GM18873 (cell line): ENCODE measurements at regions not wholly inside any gene's neighbourhood (a gene's known extent, or its start where the extent isn't known, plus 50 kb on each side); places are given as distances from the start of the nearest gene placed in this dataset.

Experiments used
- ATAC-seq: cut with Tn5 transposase; IDR thresholded peaks from one replicate; pipeline ENCODE4 v1.9.1; 2021; ENCODE audit warnings: mild to moderate bottlenecking, moderate library complexity, moderate number of reproducible peaks; ENCODE audit not compliant: unreplicated experiment, low FRiP score

GRCh38 chr7:156090988-156091387, 278.7 kb upstream of the SHH start:
- ATAC-seq, result no peak

GRCh38 chr7:156089222-156089621, 277.0 kb upstream of the SHH start:
- no peak for ATAC-seq

GRCh38 chr7:156088115-156088514, 275.9 kb upstream of the SHH start:
- ATAC-seq, result no peak

GRCh38 chr7:156082048-156083040, 270.1 kb upstream of the SHH start:
- ATAC-seq, result no peak

- ATAC-seq, result no peak
These were observed 268.3 kb upstream of the SHH start for GRCh38 chr7:156080596-156080995.

- ATAC-seq, result no peak
These were observed 267.8 kb upstream of the SHH start for GRCh38 chr7:156080046-156080445.

- ATAC-seq, result no peak
These were observed 266.9 kb upstream of the SHH start for GRCh38 chr7:156079156-156079555.

- ATAC-seq, result no peak
These were observed 262.8 kb upstream of the SHH start for GRCh38 chr7:156074982-156075615.

- ATAC-seq, result no peak
These were observed 261.8 kb upstream of the SHH start for GRCh38 chr7:156074084-156074483.

GRCh38 chr7:156073366-156074052, 261.2 kb upstream of the SHH start:
- no peak for ATAC-seq

GRCh38 chr7:156071612-156072011, 259.3 kb upstream of the SHH start:
- ATAC-seq, result no peak

- ATAC-seq, result no peak
These were observed 257.6 kb upstream of the SHH start for GRCh38 chr7:156069891-156070290.

- ATAC-seq, result no peak
These were observed 254.9 kb upstream of the SHH start for GRCh38 chr7:156067156-156067555.

GRCh38 chr7:156065400-156065799, 253.1 kb upstream of the SHH start:
- ATAC-seq, result no peak

- no peak for ATAC-seq
These were observed 252.7 kb upstream of the SHH start for GRCh38 chr7:156064971-156065386.

GRCh38 chr7:156063241-156063810, 251.1 kb upstream of the SHH start:
- ATAC-seq, result no peak

- no peak for ATAC-seq
These were observed 250.0 kb upstream of the SHH start for GRCh38 chr7:156062286-156062685.

GRCh38 chr7:156061689-156062255, 249.5 kb upstream of the SHH start:
- no peak for ATAC-seq

GRCh38 chr7:156060925-156061324, 248.7 kb upstream of the SHH start:
- no peak for ATAC-seq

GRCh38 chr7:156059369-156059768, 247.1 kb upstream of the SHH start:
- no peak for ATAC-seq
